Small intestine (tissue), 7 donors: ENCODE measurements at regions not wholly inside any gene's neighbourhood (a gene's known extent, or its start where the extent isn't known, plus 50 kb on each side); places are given as distances from the start of the nearest gene placed in this dataset.

Experiments
- DNase-seq, 2 donors: peaks; one replicate each; pipeline versions ENCODE4 v3.0.0 to v3.0.0-alpha.2; 2013
- FAIRE-seq: peaks from 2 replicates; lab custom pipeline; 2012; peaks lifted over from hg19 to GRCh38; lab: Jason Lieb, UNC
- H3K27ac ChIP-seq, 3 donors: one replicate each; pipeline ENCODE4 v1.5.1; 2013; ENCODE audit warnings: low read length in 2 of 3, mild to moderate bottlenecking in 2 of 3, control low read depth in 1 of 3, inconsistent platforms in 1 of 3, low read depth in 1 of 3, moderate library complexity in 1 of 3
- H3K27me3 ChIP-seq, 3 donors: one replicate each; pipeline ENCODE4 v1.6.1; 2013; ENCODE audit warnings: low read length in 3 of 3, inconsistent platforms in 1 of 3; ENCODE audit not compliant: control insufficient read depth in 3 of 3, insufficient read depth in 3 of 3
- H3K36me3 ChIP-seq, 3 donors: one replicate each; pipeline ENCODE4 v1.6.1; 2013; ENCODE audit warnings: low read length in 3 of 3, inconsistent platforms in 1 of 3, low read depth in 1 of 3, mild to moderate bottlenecking in 1 of 3, moderate library complexity in 1 of 3; ENCODE audit not compliant: control insufficient read depth in 3 of 3, insufficient read depth in 2 of 3
- H3K4me1 ChIP-seq, 3 donors: one replicate each; pipeline ENCODE4 v1.6.1; 2013; ENCODE audit warnings: low read length in 2 of 3, inconsistent platforms in 1 of 3, low read depth in 1 of 3, mild to moderate bottlenecking in 1 of 3, moderate library complexity in 1 of 3; ENCODE audit not compliant: control insufficient read depth in 3 of 3, insufficient read depth in 2 of 3
- H3K4me3 ChIP-seq, 3 donors: one replicate each; pipeline ENCODE4 v1.5.1; 2013; ENCODE audit warnings: low read length in 3 of 3, control low read depth in 1 of 3, inconsistent platforms in 1 of 3, low read depth in 1 of 3, mild to moderate bottlenecking in 1 of 3, moderate library complexity in 1 of 3
- H3K9me3 ChIP-seq, 2 donors: one replicate each; pipeline ENCODE4 v1.6.1; 2013; ENCODE audit warnings: low read depth in 1 of 2, low read length in 1 of 2; ENCODE audit not compliant: control insufficient read depth in 2 of 2, insufficient read depth in 1 of 2
- WGBS, 3 donors: extraction: QIAGEN DNeasy Blood & Tissue Kit; methylation state at CpG; one replicate each; pipeline ENCODE4 v1.1.7; 2013; 5-methylcytosine and 5-hydroxymethylcytosine counted together
- donor health status: healthy with polysubstance abuse.
- donor health status: control.
- donor health status: control.
- donor health status: Bipolar disorder and iron deficiency.
- donor health status: healthy.

DNA sequence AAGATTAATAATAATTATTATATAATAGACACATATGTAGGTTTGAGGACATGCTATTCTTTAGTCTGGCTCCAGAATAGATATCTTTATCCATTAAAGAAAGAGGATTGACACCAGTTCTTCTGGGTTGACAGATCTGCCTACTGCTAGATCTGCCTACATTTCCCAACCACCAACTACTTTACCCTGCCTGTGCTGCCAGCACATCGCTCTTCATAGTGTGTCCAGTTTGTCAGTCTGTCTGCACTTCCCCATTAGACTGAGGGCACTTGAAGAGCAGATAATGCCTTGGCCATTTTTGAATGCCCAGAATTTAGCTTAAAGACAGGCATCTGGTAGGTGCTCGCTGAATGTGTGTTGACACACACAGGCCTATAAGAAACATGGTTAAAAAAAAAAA lies 910.1 kb upstream of the FAT3 start:
- no peaks in the 10 kb centered on the region for H3K27me3 ChIP-seq
- no peak for FAIRE-seq
- H3K36me3 ChIP-seq = no peaks in the 10 kb centered on the region

GRCh38 chr11:91312541-91312940 lies 912.1 kb upstream of the FAT3 start:
- no peaks in the 10 kb centered on the region for H3K9me3 ChIP-seq
- no peak overlapping the region for H3K27ac ChIP-seq
- FAIRE-seq (no peak), DNase-seq (no peak)
- H3K27me3 ChIP-seq = no peaks in the 10 kb centered on the region
- no peak overlapping the region for H3K4me3 ChIP-seq
- H3K4me1 ChIP-seq = no peaks in the 10 kb centered on the region
- H3K36me3 ChIP-seq = no peaks in the 10 kb centered on the region
- 62 to 72% (median 68%) methylated on average over 2 of the region's 2 CpGs for WGBS, 3 donors

More for the DNA sequence above, 910.1 kb upstream of the FAT3 start:
- no peak for DNase-seq
- H3K27ac ChIP-seq = no peak overlapping the region
- WGBS, 3 donors = 76 to 86% (median 81%) methylated on average over 2 of the region's 2 CpGs
- H3K9me3 ChIP-seq = no peaks in the 10 kb centered on the region
- H3K4me1 ChIP-seq = no peaks in the 10 kb centered on the region
- H3K4me3 ChIP-seq = no peak overlapping the region

DNA sequence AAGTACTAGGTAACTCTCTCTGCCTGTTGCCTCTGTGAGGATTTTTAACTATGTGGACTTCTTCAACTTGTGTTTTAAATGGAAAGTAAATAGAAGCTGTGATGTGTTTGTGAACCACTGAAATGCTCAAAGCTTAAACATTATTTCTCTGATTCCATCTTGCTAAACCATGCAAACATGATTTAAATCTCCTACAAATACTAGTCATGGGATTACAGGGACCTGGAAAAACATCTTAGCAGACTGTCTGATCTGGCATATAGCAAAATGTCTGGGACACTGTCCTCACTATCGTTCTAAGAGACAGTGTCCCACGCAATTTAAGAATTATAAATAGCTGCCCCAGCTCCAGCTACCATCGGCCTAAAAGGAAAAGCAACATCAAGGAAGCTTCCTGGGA lies 914.5 kb upstream of the FAT3 start:
- Histone ChIP-seq H3K27ac (no peak overlapping the region), H3K4me3 (no peak overlapping the region), H3K27me3 (no peaks in the 10 kb centered on the region), H3K4me1 (no peaks in the 10 kb centered on the region), H3K36me3 (no peaks in the 10 kb centered on the region), H3K9me3 (no peaks in the 10 kb centered on the region)
- DNase-seq (no peak), FAIRE-seq (no peak)
- 66 to 85% (median 75%) methylated on average over 3 of the region's 3 CpGs for WGBS, 3 donors

DNA sequence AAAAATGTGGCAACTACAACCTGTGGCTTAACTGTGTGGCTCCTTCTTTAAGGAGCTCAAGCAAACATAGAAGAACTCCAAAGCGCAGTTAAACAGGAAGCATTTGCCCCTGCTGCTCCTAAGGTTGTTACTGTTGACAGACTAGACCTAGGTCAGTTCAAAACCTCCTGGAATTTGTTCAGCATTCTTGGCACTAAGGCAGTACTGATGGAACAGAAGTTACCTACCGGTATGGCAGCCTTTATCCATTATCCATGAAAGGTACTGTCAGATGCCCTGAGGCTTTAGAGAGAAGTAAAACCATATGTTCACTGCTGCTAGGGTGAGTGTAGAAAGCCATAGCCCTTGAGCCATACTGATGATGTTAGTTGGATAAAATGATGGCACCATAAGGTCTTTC lies 916.5 kb upstream of the FAT3 start:
- DNase-seq (no peak), FAIRE-seq (no peak)
- no peaks in the 10 kb centered on the region for H3K36me3 ChIP-seq
- H3K27ac ChIP-seq = no peak overlapping the region
- H3K27me3 ChIP-seq = no peaks in the 10 kb centered on the region
- no peaks in the 10 kb centered on the region for H3K4me1 ChIP-seq
- no peak overlapping the region for H3K4me3 ChIP-seq
- no peaks in the 10 kb centered on the region for H3K9me3 ChIP-seq
- 64 to 76% (median 76%) methylated on average over 2 of the region's 2 CpGs for WGBS, 3 donors

DNA sequence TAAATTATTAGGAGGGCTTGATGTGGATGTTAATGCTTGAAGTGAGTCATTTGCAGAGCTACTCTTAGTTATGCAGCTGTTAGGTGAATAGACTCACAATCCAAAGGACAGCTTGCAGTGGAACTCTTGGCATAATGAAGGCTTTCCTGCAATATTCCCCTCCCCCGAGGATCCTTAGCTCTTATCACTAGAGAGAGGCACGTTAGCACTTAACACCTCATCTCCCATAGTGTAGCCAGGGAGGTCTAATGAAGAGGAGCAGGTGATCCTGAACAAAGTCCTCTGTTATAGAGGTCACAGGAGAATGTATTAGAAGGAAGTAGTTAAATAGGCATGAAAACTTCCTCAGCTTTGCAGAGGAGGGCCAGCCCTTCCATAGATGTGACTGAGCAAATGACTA lies 919.2 kb upstream of the FAT3 start:
- no peaks in the 10 kb centered on the region for H3K36me3 ChIP-seq
- H3K4me3 ChIP-seq = no peak overlapping the region
- no peaks in the 10 kb centered on the region for H3K27me3 ChIP-seq
- H3K27ac ChIP-seq = no peak overlapping the region
- FAIRE-seq (no peak), DNase-seq (peak in 1 of 2 donors; percentile 1)
- no peaks in the 10 kb centered on the region for H3K4me1 ChIP-seq
- 4 to 28% (median 13%) methylated on average over 2 of the region's 2 CpGs for WGBS, 3 donors
- no peaks in the 10 kb centered on the region for H3K9me3 ChIP-seq

DNA sequence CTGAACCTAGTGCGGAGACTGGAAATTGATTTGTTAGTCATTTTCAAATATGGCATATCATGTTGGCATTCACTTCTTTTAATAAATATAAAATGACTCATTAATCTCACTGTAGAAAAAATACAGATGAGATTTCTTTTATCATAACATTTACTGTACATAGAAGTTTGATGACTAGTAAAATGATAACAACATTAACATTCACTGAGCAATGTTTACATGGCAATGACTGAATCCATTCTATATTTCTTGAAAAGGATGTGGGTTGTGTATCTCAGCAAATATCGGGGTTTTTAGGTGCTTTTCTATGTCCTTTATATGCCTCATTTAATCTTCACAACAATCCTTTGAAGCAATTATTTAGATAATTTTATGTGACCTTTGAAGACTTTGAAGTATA lies 920.9 kb upstream of the FAT3 start:
- Histone ChIP-seq H3K4me1 (no peaks in the 10 kb centered on the region), H3K36me3 (no peaks in the 10 kb centered on the region), H3K9me3 (no peaks in the 10 kb centered on the region), H3K27ac (no peak overlapping the region), H3K27me3 (no peaks in the 10 kb centered on the region), H3K4me3 (no peak overlapping the region)
- 78 to 89% (median 83%) methylated on average over 2 of the region's 2 CpGs for WGBS, 3 donors
- FAIRE-seq (no peak), DNase-seq (no peak)

DNA sequence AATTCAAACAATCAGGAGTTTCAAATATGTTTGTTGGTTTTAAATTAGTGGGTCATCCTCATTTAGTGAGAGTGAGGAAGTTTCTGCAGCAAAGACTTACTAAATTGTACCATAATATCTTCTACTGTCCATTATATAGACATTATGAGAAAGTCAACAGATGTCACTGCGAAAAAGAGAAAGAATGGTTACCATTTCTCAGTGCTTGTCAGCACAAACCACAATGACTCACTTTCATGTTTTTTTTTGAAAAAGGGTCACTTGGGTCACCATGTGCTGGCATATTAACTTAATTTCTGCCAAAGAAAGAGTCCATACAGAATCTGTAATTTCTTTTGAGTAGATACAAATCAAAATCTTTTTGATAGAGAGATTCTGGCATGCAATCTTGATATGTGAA lies 924.6 kb upstream of the FAT3 start:
- Histone ChIP-seq H3K9me3 (no peaks in the 10 kb centered on the region), H3K27me3 (no peaks in the 10 kb centered on the region), H3K27ac (no peak overlapping the region), H3K4me3 (no peak overlapping the region), H3K4me1 (no peaks in the 10 kb centered on the region), H3K36me3 (no peaks in the 10 kb centered on the region)
- DNase-seq = no peak
- no peak for FAIRE-seq
- whole genome bisulfite sequencing, 3 donors = 75 to 92% (median 85%) methylated on average over 1 of the region's 1 CpG

DNA sequence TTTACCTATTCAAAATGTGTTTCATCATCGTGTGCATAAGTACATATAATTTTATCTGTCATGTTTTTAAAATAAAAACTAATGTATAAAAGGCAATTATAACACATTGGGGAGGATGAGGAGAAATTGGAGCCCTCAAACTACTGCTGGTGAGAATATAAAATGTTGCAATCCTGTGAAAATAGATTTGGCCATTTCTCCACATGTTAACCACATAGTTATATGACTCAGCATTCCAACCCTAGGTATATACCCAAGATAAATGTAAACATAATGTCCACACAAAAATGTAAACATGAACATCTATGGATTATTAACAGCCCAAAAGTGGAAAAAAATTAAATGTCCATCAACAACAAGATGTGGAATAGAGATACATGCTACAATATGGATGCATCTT lies 928.0 kb upstream of the FAT3 start:
- WGBS, 3 donors = 71 to 76% (median 72%) methylated on average over 1 of the region's 1 CpG

DNA sequence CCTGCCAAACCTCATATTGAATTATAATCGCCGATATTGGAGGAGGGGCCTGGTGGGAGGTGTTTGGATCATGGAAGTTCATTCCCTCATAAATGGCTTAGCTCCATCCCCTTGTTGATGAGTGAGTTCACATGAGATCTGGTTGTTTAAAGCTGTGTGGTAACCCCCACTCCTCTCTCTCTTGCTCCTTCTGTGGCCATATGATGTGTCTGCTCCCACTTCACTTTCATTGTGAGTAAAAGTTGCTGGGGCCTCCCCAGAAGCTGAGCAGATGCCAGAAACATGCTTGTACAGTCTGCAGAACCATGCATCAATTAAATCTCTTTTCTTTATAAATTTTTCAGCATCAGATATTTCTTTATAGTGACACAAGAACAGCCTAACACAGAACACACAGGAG lies 929.0 kb upstream of the FAT3 start:
- FAIRE-seq (no peak), DNase-seq (no peak)
- no peaks in the 10 kb centered on the region for H3K36me3 ChIP-seq
- H3K4me3 ChIP-seq = no peak overlapping the region
- 64 to 76% (median 66%) methylated on average over 2 of the region's 2 CpGs for WGBS, 3 donors
- H3K9me3 ChIP-seq = no peaks in the 10 kb centered on the region
- no peaks in the 10 kb centered on the region for H3K4me1 ChIP-seq
- H3K27me3 ChIP-seq = no peaks in the 10 kb centered on the region
- H3K27ac ChIP-seq = no peak overlapping the region

More for the DNA sequence above, 928.0 kb upstream of the FAT3 start:
- Histone ChIP-seq H3K4me3 (no peak overlapping the region), H3K36me3 (no peaks in the 10 kb centered on the region), H3K4me1 (no peaks in the 10 kb centered on the region), H3K27me3 (no peaks in the 10 kb centered on the region), H3K27ac (no peak overlapping the region), H3K9me3 (no peaks in the 10 kb centered on the region)
- FAIRE-seq (no peak), DNase-seq (no peak)
